Neural crest cell (in vitro differentiated cells): ENCODE measurements at regions not wholly inside any gene's neighbourhood (a gene's known extent, or its start where the extent isn't known, plus 50 kb on each side); places are given as distances from the start of the nearest gene placed in this dataset.

ENCODE experiments used
- DNase-seq: peaks from one replicate; pipeline ENCODE4 v3.0.0; 2021; ENCODE audit warnings: low read depth, mixed read lengths, low spot score
- H3K27ac Mint-ChIP-seq: one replicate; pipeline ENCODE4 v1.8.0; 2021; ENCODE audit warnings: mild to moderate bottlenecking, mixed read lengths; ENCODE audit not compliant: unreplicated experiment
- H3K27me3 Mint-ChIP-seq: 2 replicates; pipeline ENCODE4 v1.8.0; 2021; ENCODE audit warnings: low read depth, mild to moderate bottlenecking, mixed read lengths
- H3K36me3 Mint-ChIP-seq: 2 replicates; pipeline ENCODE4 v1.8.0; 2021; ENCODE audit warnings: low read depth, mild to moderate bottlenecking, mixed read lengths
- H3K4me1 Mint-ChIP-seq: 2 replicates; pipeline ENCODE4 v1.8.0; 2021; ENCODE audit warnings: mixed read lengths
- H3K4me3 Mint-ChIP-seq: one replicate; pipeline ENCODE4 v1.8.0; 2021; ENCODE audit warnings: mild to moderate bottlenecking, mixed read lengths
- H3K9me3 Mint-ChIP-seq: 2 replicates; pipeline ENCODE4 v1.8.0; 2021; ENCODE audit warnings: mixed read lengths
- TF ChIP-seq, protein P1 (sequence below): fragments of 200-600 bp; sonication (generic); conservative IDR thresholded peaks from 2 replicates; pipeline ENCODE4 v1.5.0; 2021; ENCODE audit warnings: antibody characterized with exemption, mild to moderate bottlenecking

DNA sequence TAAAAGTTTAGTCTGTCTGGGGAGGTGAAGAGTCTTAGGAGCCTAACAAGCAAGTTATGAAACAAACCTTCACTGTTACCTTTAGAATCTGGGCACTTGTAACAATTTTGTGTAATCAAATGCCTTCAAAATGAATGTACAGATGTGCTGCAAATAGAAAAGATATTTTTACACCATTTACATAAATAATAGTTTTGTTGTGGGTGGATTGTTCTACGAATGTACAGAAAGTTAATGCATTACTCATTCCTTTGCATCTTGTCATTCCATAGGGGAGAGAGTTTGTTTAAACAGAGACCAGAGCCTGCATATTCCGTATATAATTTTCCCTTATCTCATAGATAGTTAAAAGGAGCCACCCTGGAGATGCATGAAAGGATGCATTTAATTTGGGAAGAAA is 576.9 kb upstream of the SGCD start:
- TF ChIP-seq, protein P1, sequence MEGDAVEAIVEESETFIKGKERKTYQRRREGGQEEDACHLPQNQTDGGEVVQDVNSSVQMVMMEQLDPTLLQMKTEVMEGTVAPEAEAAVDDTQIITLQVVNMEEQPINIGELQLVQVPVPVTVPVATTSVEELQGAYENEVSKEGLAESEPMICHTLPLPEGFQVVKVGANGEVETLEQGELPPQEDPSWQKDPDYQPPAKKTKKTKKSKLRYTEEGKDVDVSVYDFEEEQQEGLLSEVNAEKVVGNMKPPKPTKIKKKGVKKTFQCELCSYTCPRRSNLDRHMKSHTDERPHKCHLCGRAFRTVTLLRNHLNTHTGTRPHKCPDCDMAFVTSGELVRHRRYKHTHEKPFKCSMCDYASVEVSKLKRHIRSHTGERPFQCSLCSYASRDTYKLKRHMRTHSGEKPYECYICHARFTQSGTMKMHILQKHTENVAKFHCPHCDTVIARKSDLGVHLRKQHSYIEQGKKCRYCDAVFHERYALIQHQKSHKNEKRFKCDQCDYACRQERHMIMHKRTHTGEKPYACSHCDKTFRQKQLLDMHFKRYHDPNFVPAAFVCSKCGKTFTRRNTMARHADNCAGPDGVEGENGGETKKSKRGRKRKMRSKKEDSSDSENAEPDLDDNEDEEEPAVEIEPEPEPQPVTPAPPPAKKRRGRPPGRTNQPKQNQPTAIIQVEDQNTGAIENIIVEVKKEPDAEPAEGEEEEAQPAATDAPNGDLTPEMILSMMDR, result no peak
- Mint-ChIP-seq H3K9me3 (peaks cover 5% of the 10 kb centered on the region), H3K36me3 (no peaks in the 10 kb centered on the region), H3K27ac (no peak overlapping the region), H3K4me1 (no peaks in the 10 kb centered on the region), H3K4me3 (no peak overlapping the region), H3K27me3 (peaks cover 19% of the 10 kb centered on the region)
- DNase-seq, result no peak

DNA sequence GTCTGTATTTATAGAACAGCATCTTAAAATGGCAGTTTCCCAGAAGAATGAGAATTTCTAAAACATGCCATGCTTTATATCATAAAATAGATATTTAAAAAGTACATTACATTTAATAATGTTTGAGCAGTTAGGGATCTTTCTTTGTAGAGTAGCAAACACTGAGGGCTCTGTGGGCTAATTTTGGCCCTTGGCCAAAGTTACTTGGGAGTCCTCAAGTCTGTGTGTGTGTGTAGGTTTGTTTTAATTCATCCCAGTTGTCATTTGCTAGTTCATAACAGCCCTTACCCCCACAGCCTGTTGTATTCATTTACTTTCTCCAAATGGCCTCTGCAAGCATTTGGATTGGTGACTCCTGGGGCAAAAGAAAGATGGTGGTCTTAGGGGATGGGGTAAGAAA is 576.4 kb upstream of the SGCD start:
- Mint-ChIP-seq H3K36me3 (no peaks in the 10 kb centered on the region), H3K27ac (no peak overlapping the region), H3K27me3 (peaks cover 22% of the 10 kb centered on the region), H3K4me3 (no peak overlapping the region), H3K4me1 (no peaks in the 10 kb centered on the region), H3K9me3 (peaks cover 5% of the 10 kb centered on the region)
- DNase-seq, result no peak
- TF ChIP-seq, protein P1, result no peak

DNA sequence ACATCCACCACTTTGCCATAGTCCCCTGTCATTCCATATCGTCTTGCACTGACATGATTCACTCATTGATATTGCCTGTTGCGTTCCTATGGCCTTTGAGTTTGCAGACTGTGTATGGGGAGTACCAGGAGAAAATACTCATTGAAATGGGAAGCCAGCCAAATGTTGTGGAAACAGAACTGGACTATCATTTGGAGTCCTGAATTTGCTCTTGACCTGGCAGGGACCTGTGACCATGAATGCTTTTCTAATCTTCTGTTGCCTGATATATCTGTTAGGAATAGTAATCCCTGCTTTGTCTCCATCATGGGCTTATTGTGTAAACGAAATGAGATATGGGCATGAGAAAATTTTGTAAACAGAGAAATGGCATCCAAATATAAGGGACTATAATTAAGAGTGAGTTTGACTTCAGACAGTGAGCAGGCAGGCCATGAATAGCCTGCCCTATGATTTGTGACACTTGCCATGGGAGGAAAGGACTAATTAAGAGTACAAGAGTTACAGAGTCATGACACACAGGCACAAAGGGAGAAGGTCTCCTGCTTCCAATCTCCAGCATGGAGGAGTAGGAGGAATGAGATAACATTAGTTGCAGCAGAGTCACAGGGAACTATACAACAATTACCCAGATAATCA is 572.9 kb upstream of the SGCD start:
- no peaks in the 10 kb centered on the region for H3K36me3 Mint-ChIP-seq
- DNase-seq, result no peak

DNA sequence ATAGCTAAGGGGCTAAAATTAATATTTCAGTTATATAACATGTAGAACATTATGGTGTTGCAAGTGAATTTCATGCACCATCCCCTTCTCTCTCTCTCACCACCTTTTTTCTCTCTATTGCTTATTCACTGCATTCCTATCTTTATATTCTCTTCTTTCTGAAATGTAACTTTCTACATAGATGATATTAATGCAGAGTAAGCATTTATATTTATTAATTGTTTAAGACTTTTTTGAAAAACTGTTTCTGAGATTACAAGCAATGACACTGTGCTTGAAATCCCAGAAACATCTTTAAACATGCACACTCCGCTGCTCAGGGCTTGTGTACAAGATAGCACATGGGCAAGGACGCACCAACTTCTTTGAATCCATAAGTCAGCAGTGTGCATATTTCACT is 567.7 kb upstream of the SGCD start:
- no peaks in the 10 kb centered on the region for H3K4me1 Mint-ChIP-seq
- peaks cover 15% of the 10 kb centered on the region for H3K27me3 Mint-ChIP-seq
- H3K9me3 Mint-ChIP-seq, result peaks cover 11% of the 10 kb centered on the region
- H3K36me3 Mint-ChIP-seq, result peaks cover 2% of the 10 kb centered on the region
- H3K4me3 Mint-ChIP-seq, result no peak overlapping the region
- H3K27ac Mint-ChIP-seq, result no peak overlapping the region
- TF ChIP-seq, protein P1, result no peak
- DNase-seq, result no peak

More for the DNA sequence above, 572.9 kb upstream of the SGCD start:
- Mint-ChIP-seq H3K27me3 (peaks cover 18% of the 10 kb centered on the region), H3K4me1 (no peaks in the 10 kb centered on the region), H3K27ac (no peak overlapping the region), H3K4me3 (no peak overlapping the region), H3K9me3 (peaks cover 2% of the 10 kb centered on the region)
- TF ChIP-seq, protein P1, result no peak

DNA sequence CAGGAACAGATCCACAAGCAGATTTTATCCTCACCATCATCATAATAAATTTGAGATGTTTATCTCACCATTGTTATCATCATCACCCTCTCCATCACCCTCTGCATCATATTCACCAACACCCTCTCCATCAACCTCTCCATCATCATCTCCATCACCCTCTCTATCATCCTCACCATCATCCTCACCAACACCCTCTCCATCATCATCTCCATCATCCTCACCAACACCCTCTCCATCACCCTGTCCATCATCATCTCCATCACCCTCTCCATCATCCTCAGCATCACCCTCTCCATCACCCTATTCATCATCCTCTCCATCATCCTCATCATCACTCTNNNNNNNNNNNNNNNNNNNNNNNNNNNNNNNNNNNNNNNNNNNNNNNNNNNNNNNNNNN is 567.0 kb upstream of the SGCD start:
- Mint-ChIP-seq H3K36me3 (peaks cover 2% of the 10 kb centered on the region), H3K4me1 (no peaks in the 10 kb centered on the region), H3K27me3 (peaks cover 13% of the 10 kb centered on the region), H3K27ac (no peak overlapping the region), H3K9me3 (peaks cover 11% of the 10 kb centered on the region), H3K4me3 (no peak overlapping the region)
- no peak for DNase-seq
- TF ChIP-seq, protein P1, result no peak
